SK-N-SH (cell line): ENCODE measurements at regions not wholly inside any gene's neighbourhood (a gene's known extent, or its start where the extent isn't known, plus 50 kb on each side); places are given as distances from the start of the nearest gene placed in this dataset.
A peak's percentile ranks its signal among the peaks of the same experiment; 100 is the strongest.

Source experiments
- CTCF ChIA-PET: fragments of 300-600, 350-600 bp; formaldehyde crosslinking; extraction: SDS; loops from one replicate; lab custom pipeline; 2021; lab: Yijun Ruan, JAX
- POLR2A ChIA-PET: fragments of 350-600 bp; sonication (Branson Sonifier 250); formaldehyde crosslinking; extraction: SDS; loops from one replicate; lab custom pipeline; 2020; ENCODE audit warnings: antibody characterized with exemption, inconsistent platforms; lab: Yijun Ruan, JAX
- DNase-seq: peaks from one replicate; pipeline ENCODE4 v3.0.0; 2012
- H2AFZ ChIP-seq: fragments of 200-600 bp; sonication (generic); 2 replicates; pipeline ENCODE4 v1.8.1; 2016; ENCODE audit warnings: antibody characterized with exemption, mild to moderate bottlenecking, low read depth
- H3F3A ChIP-seq: fragments of 200-600 bp; sonication (generic); replicated peaks from 2 replicates; pipeline ENCODE3; 2016; ENCODE audit warnings: antibody characterized with exemption, mild to moderate bottlenecking; ENCODE audit not compliant: insufficient read depth
- H3K27ac ChIP-seq, 2 experiments: fragments of 200-500 bp in 1 of 2; fragments of 200-600 bp in 1 of 2; sonication (Bioruptor generic) in 1 of 2; sonication (generic), shearing (Covaris generic) in 1 of 2; 2 replicates each; pipeline versions ENCODE4 v1.5.1 to v1.6.1; 2014 to 2016; ENCODE audit warnings: low read depth in 2 of 2, inconsistent platforms in 1 of 2, low read length in 1 of 2, mild to moderate bottlenecking in 1 of 2, mixed read lengths in 1 of 2
- H3K27me3 ChIP-seq: fragments of 200-600 bp; sonication (generic), shearing (Covaris generic); 2 replicates; pipeline ENCODE4 v1.6.1; 2016; ENCODE audit warnings: mixed run types; ENCODE audit not compliant: insufficient read depth
- H3K36me3 ChIP-seq, 2 experiments: fragments of 200-500 bp in 1 of 2; fragments of 200-600 bp in 1 of 2; sonication (Bioruptor generic) in 1 of 2; sonication (generic) in 1 of 2; replicated peaks in 1 of 2; 2 replicates each; pipeline versions ENCODE3 to v1.5.1; 2014 to 2016; ENCODE audit warnings: low read length in 1 of 2, mild to moderate bottlenecking in 1 of 2; ENCODE audit not compliant: insufficient read depth in 2 of 2, control insufficient read depth in 1 of 2
- H3K4me1 ChIP-seq, 2 experiments: fragments of 200-500 bp in 1 of 2; fragments of 200-600 bp in 1 of 2; sonication (Bioruptor generic) in 1 of 2; sonication (generic), shearing (Covaris generic) in 1 of 2; 2 replicates each; pipeline versions ENCODE4 v1.5.1 to v1.6.1; 2014 to 2016; ENCODE audit warnings: low read depth in 1 of 2, low read length in 1 of 2, mixed run types in 1 of 2; ENCODE audit not compliant: insufficient read depth in 2 of 2, control insufficient read depth in 1 of 2
- H3K4me2 ChIP-seq: fragments of 200-600 bp; sonication (generic), shearing (Covaris generic); 2 replicates; pipeline ENCODE4 v1.6.1; 2017; ENCODE audit warnings: mixed run types
- H3K4me3 ChIP-seq, 2 experiments: fragments of 200-500 bp in 1 of 2; fragments of 200-600 bp in 1 of 2; sonication (Bioruptor generic) in 1 of 2; sonication (generic), shearing (Covaris generic) in 1 of 2; 2 replicates each; pipeline versions ENCODE4 v1.5.1 to v1.8.1; 2014 to 2016; ENCODE audit warnings: low read depth in 2 of 2, inconsistent platforms in 1 of 2, low read length in 1 of 2, mild to moderate bottlenecking in 1 of 2, mixed read lengths in 1 of 2, moderate library complexity in 1 of 2
- H3K79me2 ChIP-seq: fragments of 200-600 bp; sonication (generic); 2 replicates; pipeline ENCODE4 v1.8.1; 2017; ENCODE audit warnings: mild to moderate bottlenecking; ENCODE audit not compliant: insufficient read depth
- H3K9ac ChIP-seq: fragments of 200-600 bp; sonication (generic); 2 replicates; pipeline ENCODE4 v1.6.1; 2017; ENCODE audit warnings: mixed run types
- H3K9me2 ChIP-seq: fragments of 200-600 bp; sonication (generic); 2 replicates; pipeline ENCODE4 v1.6.1; 2017; ENCODE audit warnings: mixed run types
- H3K9me3 ChIP-seq: fragments of 200-600 bp; sonication (generic); 2 replicates; pipeline ENCODE4 v1.6.1; 2017; ENCODE audit warnings: mixed run types, mild to moderate bottlenecking, moderate library complexity
- H4K20me1 ChIP-seq: fragments of 200-600 bp; sonication (generic); 2 replicates; pipeline ENCODE4 v1.6.1; 2017; ENCODE audit warnings: mild to moderate bottlenecking, mixed run types; ENCODE audit not compliant: insufficient read depth
- CHD2 ChIP-seq: fragments of 150-350 bp; IDR thresholded peaks from 2 replicates; pipeline ENCODE4 v1.6.1; 2018; ENCODE audit warnings: low read length; ENCODE audit not compliant: partially characterized antibody
- CTCF ChIP-seq: fragments of 200-600 bp; sonication (generic); IDR thresholded peaks from 2 replicates; pipeline ENCODE4 v1.6.1; 2017; ENCODE audit warnings: antibody characterized with exemption, mild to moderate bottlenecking, moderate library complexity
- ELF1 ChIP-seq: IDR thresholded peaks from 2 replicates; pipeline ENCODE4 v1.4.0; 2012
- EP300 ChIP-seq, 2 experiments: IDR thresholded peaks; 2 replicates each; pipeline versions ENCODE4 v1.4.0 to v1.6.1; 2012; ENCODE audit warnings: borderline replicate concordance in 1 of 2, low read depth in 1 of 2, low read length in 1 of 2
- EZH2phosphoT487 ChIP-seq: fragments of 200-600 bp; sonication (generic); IDR thresholded peaks from 2 replicates; pipeline ENCODE4 v1.6.1; 2017; ENCODE audit warnings: low read depth, mixed run types, mild to moderate bottlenecking, antibody characterized with exemption, moderate library complexity, borderline replicate concordance
- FOXJ3 ChIP-seq: sonication (generic); formaldehyde crosslinking; IDR thresholded peaks from 2 replicates; pipeline ENCODE4 v1.5.1; 2020; ENCODE audit warnings: mild to moderate bottlenecking, missing genetic modification reagents
- FOXM1 ChIP-seq: IDR thresholded peaks from 2 replicates; pipeline ENCODE4 v1.4.0; 2012; ENCODE audit warnings: low read depth, mild to moderate bottlenecking
- JUND ChIP-seq: IDR thresholded peaks from 2 replicates; pipeline ENCODE4 v1.4.0; 2012
- MAX ChIP-seq: IDR thresholded peaks from 2 replicates; pipeline ENCODE4 v1.4.0; 2012; ENCODE audit warnings: low read depth
- MXI1 ChIP-seq: IDR thresholded peaks from 2 replicates; pipeline ENCODE4 v1.6.1; 2012; ENCODE audit warnings: mild to moderate bottlenecking, low read depth, low read length, improper control_type of control experiment
- NRF1 ChIP-seq: IDR thresholded peaks from 2 replicates; pipeline ENCODE4 v1.6.1; 2012; ENCODE audit warnings: low read depth, mild to moderate bottlenecking, low read length
- POLR2AphosphoS5 ChIP-seq: IDR thresholded peaks from 2 replicates; pipeline ENCODE4 v1.6.1; 2012; ENCODE audit warnings: low read depth, low read length
- RCOR1 ChIP-seq: fragments of 150-350 bp; IDR thresholded peaks from 2 replicates; pipeline ENCODE4 v1.6.1; 2017; ENCODE audit warnings: antibody characterized with exemption, low read length
- RXRA ChIP-seq: IDR thresholded peaks from 2 replicates; pipeline ENCODE4 v1.4.0; 2012; ENCODE audit warnings: low read depth, mild to moderate bottlenecking, borderline replicate concordance
- TAF1 ChIP-seq: IDR thresholded peaks from 2 replicates; pipeline ENCODE4 v1.6.1; 2012; ENCODE audit warnings: low read depth, mild to moderate bottlenecking, low read length, moderate library complexity, borderline replicate concordance
- TCF12 ChIP-seq: IDR thresholded peaks from 2 replicates; pipeline ENCODE4 v1.4.0; 2012
- TEAD4 ChIP-seq: IDR thresholded peaks from 2 replicates; pipeline ENCODE4 v1.4.0; 2012; ENCODE audit warnings: mild to moderate bottlenecking, borderline replicate concordance; ENCODE audit not compliant: insufficient read depth
- USF2 ChIP-seq: fragments of 150-350 bp; IDR thresholded peaks from 2 replicates; pipeline ENCODE4 v1.6.1; 2017; ENCODE audit warnings: antibody characterized with exemption, low read length, low read depth, borderline replicate concordance
- ZBTB33 ChIP-seq: IDR thresholded peaks from 2 replicates; pipeline ENCODE4 v1.4.0; 2012; ENCODE audit warnings: low read depth, borderline replicate concordance
- TF ChIP-seq, protein P1 (sequence below): IDR thresholded peaks from 2 replicates; pipeline ENCODE4 v1.4.0; 2012; ENCODE audit warnings: low read depth, borderline replicate concordance

DNA sequence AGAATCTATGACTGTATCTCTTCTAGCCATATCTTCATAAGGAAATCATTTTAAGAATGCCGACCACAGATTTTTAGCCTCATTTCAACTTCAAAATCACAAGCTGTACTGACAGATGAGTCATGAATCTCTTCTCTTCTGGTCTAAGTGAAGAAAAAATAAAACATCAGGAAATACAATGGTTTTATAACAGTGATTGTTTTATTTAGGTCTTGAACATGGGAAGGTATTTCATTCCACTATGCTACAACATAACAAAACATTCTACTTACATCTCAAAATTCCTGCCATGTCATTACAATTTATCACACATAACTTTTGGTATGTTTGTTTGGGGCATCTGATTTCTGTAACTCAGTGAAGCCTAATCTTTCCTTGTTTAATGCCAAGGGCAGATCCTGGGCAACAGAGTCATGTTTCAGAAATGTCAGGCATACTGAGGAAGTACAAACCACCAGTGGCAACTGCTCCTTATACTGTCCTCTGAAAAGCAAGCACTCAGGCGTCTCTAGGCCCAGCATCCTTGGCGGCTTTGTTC, 325.0 kb downstream of the PDHA2 start (continued):
- TF ChIP-seq MXI1: no peak
- peak; percentile 49; the same call in 1 of the 2 replicates for TF ChIP-seq FOXM1
- peak; percentile 82 for TF ChIP-seq RXRA
- TF ChIP-seq JUND: peak; percentile 93
- peak; percentile 88 for TF ChIP-seq TEAD4
- no peak for TF ChIP-seq EZH2phosphoT487
- no peak for TF ChIP-seq USF2
- TF ChIP-seq TCF12: peak; percentile 80
- TF ChIP-seq ELF1: no peak
- no peak for TF ChIP-seq RCOR1

DNA sequence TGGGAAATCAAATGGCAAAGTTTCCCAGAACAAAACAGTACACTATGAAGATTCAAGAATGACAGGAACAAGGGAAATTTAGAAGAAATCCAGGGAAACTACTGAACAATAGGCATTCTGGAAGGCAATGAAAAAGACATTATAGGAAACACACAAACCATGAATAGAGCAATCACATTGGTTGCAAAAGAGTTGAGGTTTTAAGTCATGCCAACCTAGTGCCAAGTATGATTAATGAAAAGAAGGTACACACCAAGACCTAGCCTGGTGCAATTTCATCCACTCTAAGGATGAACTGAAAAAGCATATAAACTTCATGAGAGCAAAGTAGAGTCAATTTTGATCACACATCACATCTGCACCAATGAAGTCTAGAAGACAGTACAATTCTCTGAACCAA, 326.9 kb downstream of the PDHA2 start:
- ChIA-PET CTCF (no interaction called here), POLR2A (no interaction called here)
- Histone ChIP-seq H3K27me3 (no peaks in the 10 kb centered on the region), H2AFZ (no peak overlapping the region), H3K27ac (peak overlapping the region; percentile 47 to 95; a peak in 3 of 4 replicates), H3K9me3 (no peaks in the 10 kb centered on the region), H3K4me1 (peaks cover 0 to 13% of the 10 kb centered on the region in 2 experiments; a peak in 3 of 4 replicates), H3K79me2 (no peaks in the 10 kb centered on the region), H3K9ac (no peak overlapping the region), H3K9me2 (no peaks in the 10 kb centered on the region), H3K4me3 (no peak overlapping the region), H3K4me2 (no peak overlapping the region), H4K20me1 (no peaks in the 10 kb centered on the region), H3K36me3 (no peaks in the 10 kb centered on the region), H3F3A (peaks cover 32% of the 10 kb centered on the region)
- TF ChIP-seq JUND (no peak), CHD2 (no peak), EP300 (IDR thresholded peaks at IDR 0.05; ENCODE audit: borderline replicate concordance in 1 of 2, low read depth in 1 of 2, low read length in 1 of 2) (no peak), MAX (no peak), NRF1 (no peak), TAF1 (no peak), FOXJ3 (CRISPR knock-in tag) (no peak), CTCF (no peak), POLR2AphosphoS5 (no peak), TCF12 (no peak), ZBTB33 (no peak), TEAD4 (no peak)
- TF ChIP-seq, protein P1, sequence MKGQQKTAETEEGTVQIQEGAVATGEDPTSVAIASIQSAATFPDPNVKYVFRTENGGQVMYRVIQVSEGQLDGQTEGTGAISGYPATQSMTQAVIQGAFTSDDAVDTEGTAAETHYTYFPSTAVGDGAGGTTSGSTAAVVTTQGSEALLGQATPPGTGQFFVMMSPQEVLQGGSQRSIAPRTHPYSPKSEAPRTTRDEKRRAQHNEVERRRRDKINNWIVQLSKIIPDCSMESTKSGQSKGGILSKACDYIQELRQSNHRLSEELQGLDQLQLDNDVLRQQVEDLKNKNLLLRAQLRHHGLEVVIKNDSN: no peak
- no peak for DNase-seq
